GM12891 (cell line): ENCODE measurements at regions not wholly inside any gene's neighbourhood (a gene's known extent, or its start where the extent isn't known, plus 50 kb on each side); places are given as distances from the start of the nearest gene placed in this dataset.

Experiments used
- PAX5 ChIP-seq: IDR thresholded peaks from 2 replicates; pipeline ENCODE4 v1.6.1; 2011; ENCODE audit warnings: low read length, moderate library complexity, mild to moderate bottlenecking; ENCODE audit not compliant: insufficient read depth, severe bottlenecking
- POLR2A ChIP-seq: IDR thresholded peaks from 2 replicates; pipeline ENCODE4 v1.6.1; 2011; ENCODE audit warnings: low read depth, low read length, control low read depth
- POLR2AphosphoS5 ChIP-seq: IDR thresholded peaks from 2 replicates; pipeline ENCODE4 v1.6.1; 2011; ENCODE audit warnings: low read depth, low read length, control low read depth
- POU2F2 ChIP-seq: IDR thresholded peaks from 2 replicates; pipeline ENCODE4 v1.6.1; 2011; ENCODE audit warnings: low read depth, mild to moderate bottlenecking, control low read depth, low read length, moderate library complexity
- SPI1 ChIP-seq: IDR thresholded peaks from 2 replicates; pipeline ENCODE4 v1.6.1; 2011; ENCODE audit warnings: low read depth, low read length, control low read depth
- TAF1 ChIP-seq: IDR thresholded peaks from 2 replicates; pipeline ENCODE4 v1.6.1; 2011; ENCODE audit warnings: low read depth, low read length, control low read depth

GRCh38 chr5:2542026-2542425 lies 209.5 kb downstream of the IRX2 start:
- TF ChIP-seq TAF1 (no peak), POLR2A (no peak), POLR2AphosphoS5 (no peak), SPI1 (no peak), PAX5 (no peak), POU2F2 (no peak)
